GM18861 (cell line): ENCODE measurements at regions not wholly inside any gene's neighbourhood (a gene's known extent, or its start where the extent isn't known, plus 50 kb on each side); places are given as distances from the start of the nearest gene placed in this dataset.

ENCODE experiments used
- ATAC-seq: cut with Tn5 transposase; IDR thresholded peaks from one replicate; pipeline ENCODE4 v1.9.1; 2021; ENCODE audit not compliant: unreplicated experiment

DNA sequence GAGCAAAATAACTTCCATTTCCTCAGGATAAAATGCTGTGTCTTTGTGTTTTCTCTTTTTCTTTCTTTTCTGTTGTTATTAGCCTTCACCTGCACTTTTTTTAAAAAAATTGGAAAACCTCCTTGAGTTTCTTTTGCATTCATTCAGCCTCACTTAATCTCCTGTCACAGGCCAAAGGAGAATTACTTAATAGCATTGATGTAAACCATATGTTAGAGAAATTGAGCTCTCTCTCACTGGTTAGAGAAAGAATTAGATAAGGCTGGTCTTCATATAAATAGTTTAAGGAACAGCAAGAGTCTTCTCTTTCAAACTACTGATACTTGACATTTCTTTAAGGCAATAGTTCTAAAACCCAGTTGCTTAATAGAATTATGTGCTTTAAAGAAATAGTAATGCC is 564.2 kb downstream of the TFAP2B start:
- no peak for ATAC-seq

DNA sequence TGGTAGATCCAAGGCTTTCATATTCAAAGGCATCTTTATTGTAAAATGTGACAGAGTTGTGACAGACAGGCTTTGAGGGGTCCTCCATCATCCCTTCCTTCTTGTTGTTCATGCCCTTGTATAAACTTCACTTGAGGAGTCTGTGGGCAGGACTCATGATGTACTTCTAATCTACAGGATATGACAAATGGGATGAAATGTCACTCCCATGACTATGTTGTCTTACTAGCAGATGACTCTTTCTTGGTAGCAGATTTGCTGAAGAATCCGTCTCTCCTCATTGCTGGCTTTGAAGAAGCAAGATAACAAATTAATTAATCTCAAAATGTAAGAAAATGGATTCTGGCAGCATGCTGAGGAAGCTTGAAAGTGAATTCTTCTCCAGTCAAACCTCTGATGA is 566.1 kb downstream of the TFAP2B start:
- ATAC-seq = no peak

DNA sequence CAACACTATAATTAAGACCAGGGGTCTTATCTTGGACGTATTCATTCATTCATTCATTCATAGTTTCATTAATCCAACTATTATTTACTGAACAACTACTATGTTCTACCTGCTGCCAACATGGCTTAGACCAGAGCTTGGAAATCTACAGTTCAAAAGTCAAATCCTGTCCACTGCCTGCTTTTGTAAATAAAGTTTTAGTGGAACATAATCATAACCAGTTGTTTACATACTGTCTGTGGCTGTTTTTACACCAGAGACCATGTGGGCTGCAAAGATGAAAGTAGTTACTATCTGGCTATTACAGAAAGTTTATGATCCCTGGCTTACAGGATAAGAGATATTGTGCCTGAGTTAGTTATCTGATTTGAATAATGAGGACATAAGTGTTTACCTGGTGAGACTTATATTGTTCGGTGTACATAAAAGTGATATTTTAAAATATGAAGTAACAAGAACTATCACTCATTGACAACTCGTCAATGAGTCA is 567.7 kb downstream of the TFAP2B start:
- no peak for ATAC-seq

DNA sequence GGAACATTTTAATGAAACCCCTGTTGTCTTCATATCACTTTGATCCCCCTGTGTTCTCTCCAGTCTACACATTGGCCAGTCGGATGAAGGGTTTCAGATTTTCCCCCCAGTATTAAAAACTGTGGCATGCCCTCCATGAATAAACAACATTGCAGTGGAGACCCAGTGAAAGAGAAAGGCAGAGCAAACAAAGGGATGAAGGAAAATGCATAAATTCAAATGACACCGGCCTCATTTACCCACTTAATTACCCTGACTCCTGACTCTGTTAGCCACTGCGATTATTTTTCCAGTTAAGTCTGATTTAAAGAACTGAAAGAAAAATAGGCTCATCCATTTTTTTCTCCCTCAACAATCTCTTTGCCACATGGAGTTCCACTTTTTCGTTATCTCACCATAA is 569.2 kb downstream of the TFAP2B start:
- no peak for ATAC-seq

DNA sequence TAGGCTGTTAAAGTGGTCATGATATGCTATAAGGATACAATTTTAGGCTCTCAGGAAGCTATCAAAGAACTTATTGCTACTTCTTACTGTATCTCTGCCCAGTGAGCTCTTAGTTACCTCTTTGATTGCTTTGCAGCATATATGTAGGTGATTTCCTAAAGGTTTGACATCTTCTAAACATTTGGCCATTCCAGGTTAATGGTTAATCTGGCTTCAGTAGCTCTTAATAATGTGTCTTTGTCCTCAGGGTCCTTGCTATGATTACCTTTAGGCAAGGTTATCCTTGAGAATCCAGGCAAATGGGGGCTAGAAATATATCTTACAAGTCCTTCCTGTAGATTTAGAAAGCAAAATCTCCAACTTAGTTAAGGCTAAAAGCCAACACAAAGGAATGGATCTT is 575.4 kb downstream of the TFAP2B start:
- no peak for ATAC-seq

DNA sequence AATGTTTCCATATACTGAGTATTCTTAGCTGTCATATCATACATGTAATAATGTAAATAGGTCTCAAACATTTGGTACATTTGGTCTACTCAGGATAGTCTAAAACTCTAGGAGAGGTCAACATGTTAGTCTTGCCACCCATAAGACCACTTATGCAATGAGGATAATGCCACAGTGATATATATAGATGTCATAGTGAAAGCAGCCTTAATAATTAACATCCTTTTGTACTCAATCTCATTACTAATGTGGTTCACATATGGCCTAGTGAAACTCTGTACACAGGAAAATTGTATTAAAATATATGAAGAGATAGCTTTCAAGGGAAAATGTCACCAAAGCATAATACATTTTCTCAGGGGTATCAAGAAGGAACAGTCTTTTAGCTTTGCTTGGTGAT is 577.9 kb downstream of the TFAP2B start:
- ATAC-seq = peak; percentile 86

DNA sequence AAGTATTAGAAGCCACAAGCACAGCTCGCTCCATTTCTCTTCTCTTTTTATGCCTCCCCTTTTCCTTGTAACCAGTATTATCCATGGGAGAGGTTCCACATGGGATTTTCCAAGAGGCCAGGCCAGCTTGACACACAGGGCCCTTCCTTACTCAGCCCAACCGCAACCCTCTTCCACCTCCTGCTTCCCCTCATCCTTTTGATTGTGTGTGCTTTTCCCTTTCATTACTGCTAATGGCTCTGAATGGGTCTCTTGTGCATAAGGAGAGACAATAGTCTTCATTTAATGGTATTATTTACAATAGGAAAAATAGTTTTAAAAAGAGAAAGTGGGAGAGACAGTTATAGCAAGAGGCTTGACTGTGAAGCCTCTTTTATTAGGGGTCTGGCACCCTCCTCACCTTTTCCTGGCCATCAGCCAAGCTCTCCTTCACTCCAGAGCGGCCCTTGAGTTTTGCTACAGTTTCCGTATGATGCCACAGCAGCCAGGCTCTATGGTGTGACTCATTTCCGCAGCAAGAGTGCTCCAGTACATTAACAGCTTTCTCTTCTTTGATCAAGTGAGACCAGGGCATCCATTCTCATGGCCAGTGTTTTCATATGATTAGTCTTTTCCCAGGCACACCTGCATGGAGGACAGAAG is 579.5 kb downstream of the TFAP2B start:
- ATAC-seq = peak; percentile 72

DNA sequence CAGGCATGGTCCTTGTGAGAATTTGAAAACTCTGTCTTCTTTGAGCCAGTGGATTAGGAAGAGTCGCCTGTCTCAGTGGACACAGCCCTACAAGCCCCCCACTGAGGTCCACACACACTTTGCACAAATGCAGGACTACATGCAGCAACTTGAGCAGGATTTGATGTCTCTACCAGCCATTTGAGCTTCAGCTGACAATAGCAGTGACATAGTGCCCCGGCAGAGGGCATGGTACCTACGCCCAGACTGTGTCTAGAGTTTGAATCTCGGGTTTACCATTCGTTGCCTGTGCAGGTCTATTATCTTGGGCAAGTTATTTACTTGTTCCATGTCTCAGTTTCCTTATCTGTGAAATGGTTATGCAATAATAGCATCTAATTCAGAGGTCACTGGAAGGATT is 580.1 kb downstream of the TFAP2B start:
- no peak for ATAC-seq

DNA sequence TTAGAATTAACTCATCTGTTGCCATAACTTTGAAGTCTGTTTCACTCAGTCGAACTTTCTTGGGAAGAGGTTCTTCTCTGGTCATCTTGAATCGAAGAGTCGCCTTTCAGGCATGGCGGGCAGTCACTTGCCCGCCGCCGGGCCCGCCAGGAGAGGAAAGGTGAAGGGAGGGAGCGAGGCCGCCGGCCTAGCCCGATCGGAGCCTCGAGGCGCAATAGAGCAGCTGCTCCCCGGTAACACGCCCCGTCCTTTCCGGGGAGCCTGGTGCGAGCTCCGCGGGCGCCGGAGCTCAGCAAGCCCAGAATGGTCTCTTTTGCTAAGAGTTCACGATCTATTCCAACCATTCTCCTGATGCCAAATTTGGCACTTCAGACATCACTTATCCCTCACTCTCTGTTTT is 591.8 kb downstream of the TFAP2B start:
- ATAC-seq = no peak

DNA sequence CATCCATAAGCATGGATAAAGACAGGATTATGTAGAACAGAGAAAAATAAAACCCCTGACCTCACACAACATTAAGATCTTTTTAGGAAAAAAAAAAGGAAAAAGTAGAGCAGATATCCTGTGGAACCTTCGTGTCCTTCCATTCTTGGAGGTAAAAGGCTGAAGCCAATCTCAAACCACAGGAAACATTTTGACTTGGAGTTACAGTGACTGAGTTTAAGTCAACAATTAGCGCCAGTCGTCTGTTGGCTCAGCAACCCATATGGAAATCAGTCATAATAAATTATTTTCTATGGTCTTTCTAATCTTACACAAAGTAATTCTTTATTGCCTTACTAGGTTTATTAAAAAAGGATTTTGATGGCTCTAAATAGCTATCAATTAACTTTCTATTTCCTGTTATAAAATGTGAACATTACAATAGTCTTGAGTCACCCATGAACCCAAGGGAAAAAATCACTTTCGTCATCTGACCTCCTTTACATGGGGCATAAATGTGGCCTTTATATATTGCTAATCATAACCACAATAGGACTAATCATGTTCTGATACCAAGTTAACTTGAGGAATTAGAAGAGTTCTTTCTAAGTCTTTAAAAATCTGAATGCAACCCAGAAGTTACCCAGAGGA is 592.9 kb downstream of the TFAP2B start:
- ATAC-seq = no peak

DNA sequence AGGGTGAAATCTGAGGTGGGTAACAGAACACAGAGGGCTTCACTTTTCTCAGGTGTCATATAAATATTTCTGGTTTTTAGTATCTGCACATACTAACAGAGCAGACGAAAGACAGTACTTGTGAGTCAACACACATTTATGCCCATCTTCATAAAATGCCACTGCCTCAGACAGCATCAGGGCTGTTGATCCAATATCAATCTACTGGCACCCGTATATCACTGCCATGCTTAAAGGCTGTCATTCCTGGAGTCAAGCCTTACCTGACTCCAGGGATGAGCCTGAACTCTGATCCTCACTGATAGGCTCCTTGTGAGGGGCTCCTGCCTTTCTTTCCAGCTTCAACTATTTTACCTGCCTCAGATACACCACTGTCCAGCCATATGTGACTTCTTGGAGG is 595.7 kb downstream of the TFAP2B start:
- no peak for ATAC-seq

DNA sequence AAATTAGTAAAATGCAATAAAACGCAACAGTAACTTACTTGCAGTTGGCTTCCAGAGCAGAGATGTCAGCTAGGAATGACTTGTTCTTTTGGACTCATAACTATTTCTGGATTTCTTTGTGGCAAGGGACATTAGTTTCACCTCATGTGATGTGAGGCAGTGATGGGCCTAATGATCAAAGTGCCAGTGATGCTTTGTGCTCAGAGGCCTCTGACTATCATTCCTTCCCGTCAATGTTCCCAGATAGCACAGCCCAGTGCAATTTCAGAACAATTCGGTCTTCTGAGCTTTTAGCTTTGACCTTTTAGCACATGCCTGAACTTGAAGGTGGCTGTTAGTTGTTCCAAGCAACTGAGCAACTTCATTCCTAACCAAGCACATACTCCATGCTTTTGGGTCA is 596.8 kb downstream of the TFAP2B start:
- ATAC-seq = no peak

DNA sequence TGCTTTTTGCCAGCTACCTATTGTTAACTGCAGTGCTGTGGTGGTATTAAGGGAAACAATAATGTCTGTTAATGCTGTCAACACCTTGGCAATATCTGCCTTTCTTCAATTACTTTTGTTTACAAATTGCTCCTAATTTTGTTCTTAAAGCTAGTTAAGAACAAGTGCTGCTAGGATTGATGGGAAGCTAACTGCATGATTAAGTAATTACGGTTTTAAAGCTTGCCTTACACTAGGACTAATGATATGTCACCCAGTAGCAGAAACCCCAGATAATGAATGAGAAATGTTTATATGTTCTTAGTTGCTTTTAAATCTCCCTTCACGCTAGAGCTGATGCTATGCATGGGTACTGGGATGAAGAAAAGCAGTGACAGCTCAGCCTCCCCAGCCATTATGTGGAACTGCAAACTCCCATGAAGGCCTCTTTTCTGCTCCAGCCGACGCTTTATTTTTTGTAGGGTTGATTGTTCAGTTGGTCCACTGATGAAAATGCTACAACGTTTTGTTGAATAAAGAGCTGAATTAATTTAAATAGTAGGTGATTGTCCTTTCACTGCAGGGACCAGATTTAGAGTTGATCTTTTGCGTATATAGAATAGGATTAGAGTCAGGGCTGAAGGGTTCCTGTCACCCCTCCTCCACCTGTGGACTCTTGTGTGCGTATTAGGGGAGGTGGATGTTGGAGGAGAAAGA is 610.5 kb downstream of the TFAP2B start:
- ATAC-seq = no peak

DNA sequence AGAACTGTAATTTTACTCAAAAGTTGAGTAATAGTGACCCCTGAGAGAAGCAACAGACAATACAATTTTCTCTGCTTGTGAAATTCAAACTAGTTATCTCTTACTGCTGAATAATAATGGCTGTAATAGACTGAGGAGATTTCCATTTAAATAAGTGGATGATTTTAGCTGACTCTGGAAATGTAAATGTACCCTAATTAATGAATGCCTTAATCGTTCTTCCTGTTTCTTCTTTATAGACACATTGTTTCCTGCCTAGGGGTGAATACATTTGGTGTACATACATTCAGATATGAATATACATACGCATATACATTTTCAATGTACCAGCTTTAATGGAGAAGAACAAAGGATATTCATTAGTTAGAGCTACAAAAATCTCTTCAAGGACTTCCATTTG is 611.9 kb downstream of the TFAP2B start:
- no peak for ATAC-seq

DNA sequence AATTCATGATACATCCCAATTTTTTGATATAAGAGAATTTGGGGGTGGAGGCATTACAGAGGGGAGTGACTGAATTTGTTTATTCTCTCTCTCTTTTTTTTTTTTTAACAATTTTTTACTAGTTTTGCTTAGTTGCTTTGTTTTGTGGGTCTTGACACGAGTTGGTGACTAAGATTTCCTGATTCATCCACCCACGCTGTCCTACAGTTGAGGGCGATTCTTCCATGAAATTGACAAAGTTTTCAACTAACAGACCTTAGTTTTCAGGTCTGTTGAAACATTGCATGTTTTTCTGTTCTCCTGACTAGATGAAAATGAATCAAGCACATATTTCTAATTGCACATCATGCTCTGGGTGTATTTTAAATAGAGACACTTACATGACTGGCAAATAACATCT is 613.8 kb downstream of the TFAP2B start:
- no peak for ATAC-seq

DNA sequence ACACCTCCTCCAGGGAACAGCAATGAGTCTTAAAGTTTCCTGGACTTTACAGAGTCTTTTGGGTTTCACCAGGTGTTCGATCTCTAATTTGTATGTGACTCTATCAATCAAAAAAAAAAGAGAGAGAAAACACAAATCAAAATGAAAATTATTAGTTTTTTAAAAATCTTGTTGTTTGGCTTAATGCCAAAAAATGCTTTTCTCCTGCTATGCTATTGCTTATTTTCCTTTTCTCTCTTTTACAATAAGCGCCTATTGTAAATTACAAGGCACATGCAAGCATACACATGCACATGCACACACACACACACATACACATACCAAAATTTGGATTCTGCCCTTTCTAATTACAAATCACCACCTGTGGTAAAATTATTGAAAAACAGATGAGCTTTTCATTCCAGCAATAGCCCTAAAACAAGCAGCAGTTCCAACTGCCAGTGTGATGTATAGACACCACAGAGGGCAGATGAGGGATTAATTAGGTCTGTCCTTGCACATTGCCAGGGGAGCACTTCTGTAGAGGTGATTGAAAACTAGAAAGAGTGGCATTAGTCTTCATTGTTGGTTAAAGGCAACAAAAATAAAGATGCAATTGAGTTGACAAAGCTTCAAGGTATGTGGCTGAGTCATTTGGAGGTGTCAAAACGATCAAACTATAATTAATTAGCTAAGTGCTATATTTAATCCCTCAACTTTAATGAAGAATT is 631.7 kb downstream of the TFAP2B start:
- ATAC-seq = no peak

DNA sequence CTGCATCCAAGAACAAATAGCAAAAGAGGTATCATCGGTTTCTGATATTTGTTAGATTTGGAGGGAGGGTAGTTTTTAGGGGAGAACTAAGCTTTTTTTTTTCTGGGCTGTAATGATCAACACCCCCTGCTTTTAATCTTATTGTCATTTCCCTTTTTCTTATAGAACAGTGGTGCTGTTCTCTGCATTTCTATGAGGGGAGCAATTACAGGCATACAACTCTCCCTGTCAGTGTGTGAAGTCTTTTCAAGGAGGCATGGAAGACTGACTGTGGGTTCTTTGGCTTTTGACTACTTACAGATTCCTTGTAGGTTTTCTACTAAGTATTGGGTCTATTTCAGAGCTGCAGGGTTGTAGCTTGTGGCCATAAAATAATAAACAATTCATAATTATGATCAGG is 632.3 kb downstream of the TFAP2B start:
- ATAC-seq = no peak

DNA sequence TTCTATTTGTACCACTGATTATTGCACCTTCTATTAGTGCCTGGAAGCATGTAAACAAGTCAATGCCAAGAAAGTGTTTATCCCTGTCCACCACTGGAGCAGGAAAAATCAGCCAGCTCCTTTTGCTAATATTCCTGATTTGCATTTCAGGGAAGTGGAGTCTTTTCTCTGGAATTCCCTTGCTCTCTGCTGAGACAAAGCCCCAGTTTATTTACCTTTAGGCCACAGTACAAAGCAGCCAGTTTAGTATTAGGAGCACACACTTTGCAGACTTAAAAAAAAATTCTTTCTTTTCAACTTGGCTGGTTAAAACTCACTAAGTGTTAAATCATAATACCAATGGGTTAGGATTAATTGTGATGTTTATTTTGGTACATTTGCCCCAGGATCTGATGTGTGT is 631.1 kb downstream of the PKHD1 start:
- no peak for ATAC-seq

DNA sequence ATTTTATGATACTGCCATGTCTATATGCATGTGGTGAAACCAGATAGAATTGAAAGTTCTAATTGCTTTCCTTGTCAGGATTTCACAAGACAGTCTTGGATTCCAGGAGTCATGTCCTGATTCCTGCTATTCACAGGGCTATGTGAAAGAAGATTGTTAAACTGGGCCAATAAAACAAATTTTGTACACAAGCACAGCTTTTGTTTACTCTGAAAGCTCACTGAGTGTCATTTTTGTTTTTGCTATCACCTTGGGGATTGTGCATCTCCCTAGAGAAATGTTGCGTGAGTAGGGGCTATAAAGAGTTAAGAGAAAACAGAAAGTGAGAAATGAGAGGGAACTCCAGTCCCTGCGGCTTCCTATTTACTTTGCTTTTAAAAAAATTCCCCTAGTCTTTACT is 627.5 kb downstream of the PKHD1 start:
- ATAC-seq = peak; percentile 96

DNA sequence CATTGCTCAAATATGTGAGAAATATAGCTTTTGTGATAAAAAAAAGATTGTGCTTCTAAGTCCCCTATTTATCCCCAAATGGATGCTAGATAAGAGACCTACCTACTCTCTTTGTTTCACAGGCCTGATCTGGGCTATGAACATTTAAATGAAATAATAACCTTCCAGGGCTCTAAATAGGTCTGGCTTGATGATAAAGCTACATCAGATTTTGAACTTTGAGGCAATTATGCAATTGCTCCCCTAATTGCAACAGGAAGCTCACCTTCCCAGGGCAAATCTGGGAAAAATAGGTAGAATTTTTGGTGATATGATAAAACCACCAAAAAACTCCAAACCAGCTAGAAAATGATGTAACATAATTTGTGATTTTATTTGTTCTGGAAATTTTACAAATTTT is 624.5 kb downstream of the PKHD1 start:
- no peak for ATAC-seq

DNA sequence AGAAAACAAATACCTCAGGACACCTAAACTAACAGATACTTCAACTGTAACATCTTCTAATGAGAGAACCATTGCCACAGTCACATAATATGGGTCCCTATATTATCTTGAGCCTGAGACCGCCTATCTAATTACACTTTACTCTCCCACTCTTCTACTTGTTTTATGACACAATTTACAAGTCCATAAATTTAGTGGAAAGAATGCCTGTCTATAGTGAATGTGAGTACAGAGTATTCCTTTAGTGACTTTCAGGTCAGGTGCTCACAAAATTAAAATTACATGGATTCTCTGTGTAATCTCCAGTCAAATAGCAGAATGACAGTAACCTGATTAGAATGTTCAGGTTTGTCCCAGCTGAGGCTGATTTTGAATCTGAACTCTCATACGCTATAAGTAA is 624.1 kb downstream of the PKHD1 start:
- ATAC-seq = no peak

DNA sequence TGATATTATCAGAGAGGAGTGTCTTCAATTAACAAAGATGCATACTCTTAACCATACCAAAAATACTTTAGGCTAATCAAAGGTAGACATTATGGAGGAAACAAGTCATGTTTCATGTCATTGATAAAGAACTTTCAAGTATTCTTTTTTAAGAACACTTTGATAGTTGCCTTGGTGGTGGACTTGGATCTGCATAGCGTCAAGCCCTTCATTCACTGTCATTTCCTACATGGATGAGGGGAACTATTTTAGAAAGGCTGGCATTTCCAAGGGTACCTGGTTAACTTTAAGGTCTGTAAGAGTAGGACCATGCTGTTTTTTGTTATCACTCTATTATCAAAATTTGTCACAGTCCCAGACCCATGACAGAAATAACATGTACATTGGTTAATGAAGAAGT is 622.5 kb downstream of the PKHD1 start:
- ATAC-seq = no peak
